ENCODE measurements at regions not wholly inside any gene's neighbourhood (a gene's known extent, or its start where the extent isn't known, plus 50 kb on each side); places are given as distances from the start of the nearest gene placed in this dataset.
"Not testable (repeated sequence)": the region's sequence is repeated elsewhere in the genome, so short reads cannot be mapped to it uniquely, and the experiment has no call there.

GRCh38 chr12:127157501-127158366, 1109.2 kb upstream of the TMEM132C start:
- not testable (repeated sequence) for H3K36me3 ChIP-seq (ENCODE audit: control insufficient read depth in 1 of 2, insufficient read depth in 2 of 2, low read length in 2 of 2); H3K27me3 ChIP-seq (ENCODE audit: low read depth, low read length); H3K4me3 ChIP-seq (ENCODE audit: low read depth in 1 of 2, low read length in 2 of 2); H3K4me1 ChIP-seq (ENCODE audit: control insufficient read depth in 1 of 2, insufficient read depth in 2 of 2, low read length in 2 of 2); H3K9me3 ChIP-seq (ENCODE audit: control insufficient read depth in 1 of 2, low read length in 2 of 2); H3K27ac ChIP-seq (ENCODE audit: low read length)

- no peaks in the 10 kb centered on the region for H3K9me3 ChIP-seq (ENCODE audit: control insufficient read depth in 1 of 2, low read length in 2 of 2)
Measured at GRCh38 chr12:127158385-127159061, 1108.4 kb upstream of the TMEM132C start.

GRCh38 chr12:127161466-127161865, 1105.5 kb upstream of the TMEM132C start:
- H3K4me3 ChIP-seq (ENCODE audit: low read depth in 1 of 2, low read length in 2 of 2): no peak overlapping the region
- no peaks in the 10 kb centered on the region for H3K36me3 ChIP-seq (ENCODE audit: control insufficient read depth in 1 of 2, insufficient read depth in 2 of 2, low read length in 2 of 2)
- no peaks in the 10 kb centered on the region for H3K27me3 ChIP-seq (ENCODE audit: low read depth, low read length)
- no peaks in the 10 kb centered on the region for H3K4me1 ChIP-seq (ENCODE audit: control insufficient read depth in 1 of 2, insufficient read depth in 2 of 2, low read length in 2 of 2)
- H3K27ac ChIP-seq (ENCODE audit: low read length): no peak overlapping the region
- H3K9me3 ChIP-seq (ENCODE audit: control insufficient read depth in 1 of 2, low read length in 2 of 2): no peaks in the 10 kb centered on the region

More at GRCh38 chr12:127158385-127159061, 1108.4 kb upstream of the TMEM132C start:
- no peaks in the 10 kb centered on the region for H3K4me1 ChIP-seq (ENCODE audit: control insufficient read depth in 1 of 2, insufficient read depth in 2 of 2, low read length in 2 of 2)
- H3K36me3 ChIP-seq (ENCODE audit: control insufficient read depth in 1 of 2, insufficient read depth in 2 of 2, low read length in 2 of 2): no peaks in the 10 kb centered on the region
- H3K4me3 ChIP-seq (ENCODE audit: low read depth in 1 of 2, low read length in 2 of 2): no peak overlapping the region
- H3K27me3 ChIP-seq (ENCODE audit: low read depth, low read length): no peaks in the 10 kb centered on the region
- no peak overlapping the region for H3K27ac ChIP-seq (ENCODE audit: low read length)

GRCh38 chr12:127162307-127162706, 1104.7 kb upstream of the TMEM132C start:
- H3K4me1 ChIP-seq (ENCODE audit: control insufficient read depth in 1 of 2, insufficient read depth in 2 of 2, low read length in 2 of 2): no peaks in the 10 kb centered on the region
- no peaks in the 10 kb centered on the region for H3K27me3 ChIP-seq (ENCODE audit: low read depth, low read length)
- no peak overlapping the region for H3K4me3 ChIP-seq (ENCODE audit: low read depth in 1 of 2, low read length in 2 of 2)
- no peaks in the 10 kb centered on the region for H3K9me3 ChIP-seq (ENCODE audit: control insufficient read depth in 1 of 2, low read length in 2 of 2)
- H3K36me3 ChIP-seq (ENCODE audit: control insufficient read depth in 1 of 2, insufficient read depth in 2 of 2, low read length in 2 of 2): no peaks in the 10 kb centered on the region
- H3K27ac ChIP-seq (ENCODE audit: low read length): no peak overlapping the region

- no peaks in the 10 kb centered on the region for H3K4me1 ChIP-seq (ENCODE audit: control insufficient read depth in 1 of 2, insufficient read depth in 2 of 2, low read length in 2 of 2)
- H3K4me3 ChIP-seq (ENCODE audit: low read depth in 1 of 2, low read length in 2 of 2): no peak overlapping the region
- no peaks in the 10 kb centered on the region for H3K9me3 ChIP-seq (ENCODE audit: control insufficient read depth in 1 of 2, low read length in 2 of 2)
- no peaks in the 10 kb centered on the region for H3K36me3 ChIP-seq (ENCODE audit: control insufficient read depth in 1 of 2, insufficient read depth in 2 of 2, low read length in 2 of 2)
- no peak overlapping the region for H3K27ac ChIP-seq (ENCODE audit: low read length)
- no peaks in the 10 kb centered on the region for H3K27me3 ChIP-seq (ENCODE audit: low read depth, low read length)
Measured at GRCh38 chr12:127162902-127163301, 1104.1 kb upstream of the TMEM132C start.

- H3K9me3 ChIP-seq (ENCODE audit: control insufficient read depth in 1 of 2, low read length in 2 of 2): no peaks in the 10 kb centered on the region
- peak overlapping the region in 1 of 2 donors; percentile 43 for H3K4me3 ChIP-seq (ENCODE audit: low read depth in 1 of 2, low read length in 2 of 2)
- H3K4me1 ChIP-seq (ENCODE audit: control insufficient read depth in 1 of 2, insufficient read depth in 2 of 2, low read length in 2 of 2): no peaks in the 10 kb centered on the region
- H3K27ac ChIP-seq (ENCODE audit: low read length): no peak overlapping the region
- H3K36me3 ChIP-seq (ENCODE audit: control insufficient read depth in 1 of 2, insufficient read depth in 2 of 2, low read length in 2 of 2): no peaks in the 10 kb centered on the region
- no peaks in the 10 kb centered on the region for H3K27me3 ChIP-seq (ENCODE audit: low read depth, low read length)
Measured at GRCh38 chr12:127165567-127166392, 1101.2 kb upstream of the TMEM132C start.

- no peaks in the 10 kb centered on the region for H3K36me3 ChIP-seq (ENCODE audit: control insufficient read depth in 1 of 2, insufficient read depth in 2 of 2, low read length in 2 of 2)
- no peaks in the 10 kb centered on the region for H3K9me3 ChIP-seq (ENCODE audit: control insufficient read depth in 1 of 2, low read length in 2 of 2)
- H3K27ac ChIP-seq (ENCODE audit: low read length): no peak overlapping the region
- no peaks in the 10 kb centered on the region for H3K27me3 ChIP-seq (ENCODE audit: low read depth, low read length)
- no peak overlapping the region for H3K4me3 ChIP-seq (ENCODE audit: low read depth in 1 of 2, low read length in 2 of 2)
- no peaks in the 10 kb centered on the region for H3K4me1 ChIP-seq (ENCODE audit: control insufficient read depth in 1 of 2, insufficient read depth in 2 of 2, low read length in 2 of 2)
Measured at GRCh38 chr12:127169321-127170181, 1097.4 kb upstream of the TMEM132C start.

GRCh38 chr12:127170226-127171180, 1096.5 kb upstream of the TMEM132C start:
- Histone ChIP-seq H3K36me3 (ENCODE audit: control insufficient read depth in 1 of 2, insufficient read depth in 2 of 2, low read length in 2 of 2) (no peaks in the 10 kb centered on the region), H3K27me3 (ENCODE audit: low read depth, low read length) (no peaks in the 10 kb centered on the region), H3K27ac (ENCODE audit: low read length) (no peak overlapping the region), H3K9me3 (ENCODE audit: control insufficient read depth in 1 of 2, low read length in 2 of 2) (no peaks in the 10 kb centered on the region), H3K4me1 (ENCODE audit: control insufficient read depth in 1 of 2, insufficient read depth in 2 of 2, low read length in 2 of 2) (no peaks in the 10 kb centered on the region), H3K4me3 (ENCODE audit: low read depth in 1 of 2, low read length in 2 of 2) (no peak overlapping the region)

GRCh38 chr12:127172861-127173260, 1094.1 kb upstream of the TMEM132C start:
- H3K4me1 ChIP-seq (ENCODE audit: control insufficient read depth in 1 of 2, insufficient read depth in 2 of 2, low read length in 2 of 2): no peaks in the 10 kb centered on the region
- no peaks in the 10 kb centered on the region for H3K36me3 ChIP-seq (ENCODE audit: control insufficient read depth in 1 of 2, insufficient read depth in 2 of 2, low read length in 2 of 2)
- no peaks in the 10 kb centered on the region for H3K27me3 ChIP-seq (ENCODE audit: low read depth, low read length)
- H3K9me3 ChIP-seq (ENCODE audit: control insufficient read depth in 1 of 2, low read length in 2 of 2): peaks cover 12 to 16% of the 10 kb centered on the region in 2 donors
- no peak overlapping the region for H3K27ac ChIP-seq (ENCODE audit: low read length)
- H3K4me3 ChIP-seq (ENCODE audit: low read depth in 1 of 2, low read length in 2 of 2): no peak overlapping the region

GRCh38 chr12:127173971-127174370, 1093.0 kb upstream of the TMEM132C start:
- not testable (repeated sequence) for H3K4me1 ChIP-seq (ENCODE audit: control insufficient read depth in 1 of 2, insufficient read depth in 2 of 2, low read length in 2 of 2); H3K27ac ChIP-seq (ENCODE audit: low read length); H3K36me3 ChIP-seq (ENCODE audit: control insufficient read depth in 1 of 2, insufficient read depth in 2 of 2, low read length in 2 of 2); H3K27me3 ChIP-seq (ENCODE audit: low read depth, low read length); H3K4me3 ChIP-seq (ENCODE audit: low read depth in 1 of 2, low read length in 2 of 2)
- H3K9me3 ChIP-seq (ENCODE audit: control insufficient read depth in 1 of 2, low read length in 2 of 2): peaks cover 12 to 18% of the 10 kb centered on the region in 2 donors

Data from muscle layer of duodenum (tissue), 2 donors.